Liver (tissue), 8 donors: ENCODE measurements at regions not wholly inside any gene's neighbourhood (a gene's known extent, or its start where the extent isn't known, plus 50 kb on each side); places are given as distances from the start of the nearest gene placed in this dataset.

Source experiments
- DNase-seq: peaks from one replicate; pipeline ENCODE4 v3.0.0-alpha.2; 2017; ENCODE audit warnings: low spot score
- H3K27ac ChIP-seq, 2 donors: one replicate each; pipeline ENCODE4 v1.7.0; 2013; ENCODE audit warnings: inconsistent platforms in 2 of 2, low read length in 2 of 2, control low read depth in 1 of 2, low read depth in 1 of 2, mild to moderate bottlenecking in 1 of 2
- H3K27me3 ChIP-seq, 4 donors: one replicate each; pipeline versions ENCODE4 v1.6.1 to v1.7.0; 2013; ENCODE audit warnings: low read length in 3 of 4, inconsistent platforms in 1 of 4, mild to moderate bottlenecking in 1 of 4, moderate library complexity in 1 of 4; ENCODE audit not compliant: control insufficient read depth in 4 of 4, insufficient read depth in 4 of 4
- H3K36me3 ChIP-seq, 4 donors: one replicate each; pipeline versions ENCODE4 v1.6.1 to v1.7.0; 2013; ENCODE audit warnings: low read length in 3 of 4, mild to moderate bottlenecking in 3 of 4, low read depth in 1 of 4, moderate library complexity in 1 of 4; ENCODE audit not compliant: control insufficient read depth in 4 of 4, insufficient read depth in 3 of 4
- H3K4me1 ChIP-seq, 4 donors: one replicate each; pipeline versions ENCODE4 v1.6.1 to v1.7.0; 2013; ENCODE audit warnings: low read length in 3 of 4, mild to moderate bottlenecking in 3 of 4, moderate library complexity in 1 of 4; ENCODE audit not compliant: control insufficient read depth in 4 of 4, insufficient read depth in 4 of 4
- H3K4me3 ChIP-seq, 3 donors: one replicate each; pipeline versions ENCODE4 v1.6.1 to v1.7.0; 2013; ENCODE audit warnings: low read length in 3 of 3, control low read depth in 1 of 3, low read depth in 1 of 3, mild to moderate bottlenecking in 1 of 3
- H3K9ac ChIP-seq, 2 donors: one replicate each; pipeline ENCODE4 v1.7.0; 2013; ENCODE audit warnings: low read length in 2 of 2, mild to moderate bottlenecking in 2 of 2, moderate library complexity in 2 of 2, control low read depth in 1 of 2, low read depth in 1 of 2
- H3K9me3 ChIP-seq, 4 donors: one replicate each; pipeline versions ENCODE4 v1.6.1 to v1.7.0; 2013; ENCODE audit warnings: low read length in 3 of 4; ENCODE audit not compliant: control insufficient read depth in 4 of 4
- EGR1 ChIP-seq, 2 donors: IDR thresholded peaks; 2 replicates each; pipeline ENCODE4 v1.6.1; 2016 to 2018; ENCODE audit warnings: antibody characterized with exemption in 2 of 2, low read depth in 2 of 2
- FOXA1 ChIP-seq: IDR thresholded peaks from 2 replicates; pipeline ENCODE4 v1.6.1; 2016; ENCODE audit warnings: antibody characterized with exemption
- FOXA2 ChIP-seq: IDR thresholded peaks from 2 replicates; pipeline ENCODE4 v1.6.1; 2016; ENCODE audit warnings: antibody characterized with exemption
- GABPA ChIP-seq, 2 donors: IDR thresholded peaks in 1 of 2; conservative IDR thresholded peaks in 1 of 2; 2 replicates each; pipeline ENCODE4 v1.6.1; 2016; ENCODE audit warnings: antibody characterized with exemption in 2 of 2, mild to moderate bottlenecking in 1 of 2, moderate library complexity in 1 of 2
- HNF4A ChIP-seq, 2 donors: conservative IDR thresholded peaks; 2 replicates each; pipeline ENCODE4 v1.6.1; 2016; ENCODE audit warnings: antibody characterized with exemption in 2 of 2, mild to moderate bottlenecking in 2 of 2
- HNF4G ChIP-seq: IDR thresholded peaks from 2 replicates; pipeline ENCODE4 v1.6.1; 2016; ENCODE audit warnings: antibody characterized with exemption
- JUND ChIP-seq, 2 donors: IDR thresholded peaks; 2 replicates each; pipeline ENCODE4 v1.6.1; 2016; ENCODE audit warnings: antibody characterized with exemption in 2 of 2
- NR2F2 ChIP-seq: IDR thresholded peaks from 2 replicates; pipeline ENCODE4 v1.6.1; 2016; ENCODE audit warnings: antibody characterized with exemption
- RAD21 ChIP-seq, 2 donors: IDR thresholded peaks; 2 replicates each; pipeline ENCODE4 v1.6.1; 2016; ENCODE audit warnings: antibody characterized with exemption in 2 of 2, mild to moderate bottlenecking in 2 of 2
- RXRA ChIP-seq, 2 donors: IDR thresholded peaks; 2 replicates each; pipeline ENCODE4 v1.6.1; 2017 to 2018; ENCODE audit warnings: antibody characterized with exemption in 2 of 2, mild to moderate bottlenecking in 1 of 2
- SP1 ChIP-seq: IDR thresholded peaks from 2 replicates; pipeline ENCODE4 v1.6.1; 2018; ENCODE audit warnings: antibody characterized with exemption, mild to moderate bottlenecking
- TAF1 ChIP-seq: conservative IDR thresholded peaks from 2 replicates; pipeline ENCODE4 v1.6.1; 2016; ENCODE audit warnings: antibody characterized with exemption, mild to moderate bottlenecking
- YY1 ChIP-seq: IDR thresholded peaks from 2 replicates; pipeline ENCODE4 v1.6.1; 2016; ENCODE audit warnings: antibody characterized with exemption, mild to moderate bottlenecking
- WGBS: extraction: QIAGEN DNeasy Blood & Tissue Kit; methylation state at CpG from one replicate; pipeline ENCODE4 v1.1.7; 2013; 5-methylcytosine and 5-hydroxymethylcytosine counted together
- TF ChIP-seq, protein P1 (sequence below): IDR thresholded peaks from 2 replicates; pipeline ENCODE4 v1.6.1; 2016; ENCODE audit warnings: antibody characterized with exemption
- TF ChIP-seq, protein P2 (sequence below): IDR thresholded peaks from 2 replicates; pipeline ENCODE4 v1.6.1; 2016; ENCODE audit warnings: antibody characterized with exemption, mild to moderate bottlenecking
- TF ChIP-seq, protein P3 (sequence below): IDR thresholded peaks from 2 replicates; pipeline ENCODE4 v1.6.1; 2016; ENCODE audit warnings: antibody characterized with exemption
- TF ChIP-seq, protein P4 (sequence below): IDR thresholded peaks from 2 replicates; pipeline ENCODE4 v1.6.1; 2016; ENCODE audit warnings: antibody characterized with exemption
- TF ChIP-seq, protein P5 (sequence below): fragments of 150-350 bp; IDR thresholded peaks from 2 replicates; pipeline ENCODE4 v1.5.1; 2017; ENCODE audit warnings: improper control_type of control experiment, low read depth, low read length; ENCODE audit not compliant: missing input control
- donor health status: healthy.
- donor health status: healthy.
- donor health status: healthy.
- donor health status: healthy.
- donor health status: healthy.

DNA sequence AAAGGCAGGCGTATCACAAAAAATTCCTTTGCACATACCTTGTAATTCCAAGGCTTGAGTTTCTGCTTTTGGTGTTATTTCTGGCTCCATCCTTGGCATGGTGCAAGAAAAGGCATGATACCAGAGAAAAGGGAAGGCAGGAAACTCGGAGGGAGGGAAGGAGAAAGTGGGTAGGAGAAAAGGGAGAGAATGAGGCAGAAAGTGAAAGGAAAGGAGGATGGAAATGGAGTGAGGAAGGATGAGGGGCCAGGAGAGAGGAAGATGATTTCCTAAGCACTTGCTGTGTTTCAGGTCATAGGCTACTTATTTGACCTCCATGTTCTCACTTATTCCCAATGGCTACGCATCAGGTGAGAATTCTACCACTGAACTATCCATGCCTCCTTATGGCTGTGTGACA is 110.8 kb upstream of the JCAD start:
- DNase-seq, result no peak
- H3K9ac ChIP-seq, result no peak overlapping the region
- TF ChIP-seq GABPA (IDR thresholded peaks at IDR 0.05 in 1 of 2, conservative IDR thresholded peaks at IDR 0.05 in 1 of 2), result no peak
- TF ChIP-seq, protein P1, sequence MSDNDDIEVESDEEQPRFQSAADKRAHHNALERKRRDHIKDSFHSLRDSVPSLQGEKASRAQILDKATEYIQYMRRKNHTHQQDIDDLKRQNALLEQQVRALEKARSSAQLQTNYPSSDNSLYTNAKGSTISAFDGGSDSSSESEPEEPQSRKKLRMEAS, result no peak
- TF ChIP-seq, protein P2, sequence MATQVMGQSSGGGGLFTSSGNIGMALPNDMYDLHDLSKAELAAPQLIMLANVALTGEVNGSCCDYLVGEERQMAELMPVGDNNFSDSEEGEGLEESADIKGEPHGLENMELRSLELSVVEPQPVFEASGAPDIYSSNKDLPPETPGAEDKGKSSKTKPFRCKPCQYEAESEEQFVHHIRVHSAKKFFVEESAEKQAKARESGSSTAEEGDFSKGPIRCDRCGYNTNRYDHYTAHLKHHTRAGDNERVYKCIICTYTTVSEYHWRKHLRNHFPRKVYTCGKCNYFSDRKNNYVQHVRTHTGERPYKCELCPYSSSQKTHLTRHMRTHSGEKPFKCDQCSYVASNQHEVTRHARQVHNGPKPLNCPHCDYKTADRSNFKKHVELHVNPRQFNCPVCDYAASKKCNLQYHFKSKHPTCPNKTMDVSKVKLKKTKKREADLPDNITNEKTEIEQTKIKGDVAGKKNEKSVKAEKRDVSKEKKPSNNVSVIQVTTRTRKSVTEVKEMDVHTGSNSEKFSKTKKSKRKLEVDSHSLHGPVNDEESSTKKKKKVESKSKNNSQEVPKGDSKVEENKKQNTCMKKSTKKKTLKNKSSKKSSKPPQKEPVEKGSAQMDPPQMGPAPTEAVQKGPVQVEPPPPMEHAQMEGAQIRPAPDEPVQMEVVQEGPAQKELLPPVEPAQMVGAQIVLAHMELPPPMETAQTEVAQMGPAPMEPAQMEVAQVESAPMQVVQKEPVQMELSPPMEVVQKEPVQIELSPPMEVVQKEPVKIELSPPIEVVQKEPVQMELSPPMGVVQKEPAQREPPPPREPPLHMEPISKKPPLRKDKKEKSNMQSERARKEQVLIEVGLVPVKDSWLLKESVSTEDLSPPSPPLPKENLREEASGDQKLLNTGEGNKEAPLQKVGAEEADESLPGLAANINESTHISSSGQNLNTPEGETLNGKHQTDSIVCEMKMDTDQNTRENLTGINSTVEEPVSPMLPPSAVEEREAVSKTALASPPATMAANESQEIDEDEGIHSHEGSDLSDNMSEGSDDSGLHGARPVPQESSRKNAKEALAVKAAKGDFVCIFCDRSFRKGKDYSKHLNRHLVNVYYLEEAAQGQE, result no peak
- TF ChIP-seq SP1, result no peak
- TF ChIP-seq, protein P3, sequence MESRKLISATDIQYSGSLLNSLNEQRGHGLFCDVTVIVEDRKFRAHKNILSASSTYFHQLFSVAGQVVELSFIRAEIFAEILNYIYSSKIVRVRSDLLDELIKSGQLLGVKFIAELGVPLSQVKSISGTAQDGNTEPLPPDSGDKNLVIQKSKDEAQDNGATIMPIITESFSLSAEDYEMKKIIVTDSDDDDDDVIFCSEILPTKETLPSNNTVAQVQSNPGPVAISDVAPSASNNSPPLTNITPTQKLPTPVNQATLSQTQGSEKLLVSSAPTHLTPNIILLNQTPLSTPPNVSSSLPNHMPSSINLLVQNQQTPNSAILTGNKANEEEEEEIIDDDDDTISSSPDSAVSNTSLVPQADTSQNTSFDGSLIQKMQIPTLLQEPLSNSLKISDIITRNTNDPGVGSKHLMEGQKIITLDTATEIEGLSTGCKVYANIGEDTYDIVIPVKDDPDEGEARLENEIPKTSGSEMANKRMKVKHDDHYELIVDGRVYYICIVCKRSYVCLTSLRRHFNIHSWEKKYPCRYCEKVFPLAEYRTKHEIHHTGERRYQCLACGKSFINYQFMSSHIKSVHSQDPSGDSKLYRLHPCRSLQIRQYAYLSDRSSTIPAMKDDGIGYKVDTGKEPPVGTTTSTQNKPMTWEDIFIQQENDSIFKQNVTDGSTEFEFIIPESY, result no peak
- no peak for TF ChIP-seq TAF1
- no peak for TF ChIP-seq JUND (IDR thresholded peaks at IDR 0.05)
- TF ChIP-seq, protein P4, sequence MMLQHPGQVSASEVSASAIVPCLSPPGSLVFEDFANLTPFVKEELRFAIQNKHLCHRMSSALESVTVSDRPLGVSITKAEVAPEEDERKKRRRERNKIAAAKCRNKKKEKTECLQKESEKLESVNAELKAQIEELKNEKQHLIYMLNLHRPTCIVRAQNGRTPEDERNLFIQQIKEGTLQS, result no peak
- TF ChIP-seq EGR1 (IDR thresholded peaks at IDR 0.05; ENCODE audit: low read depth in 2 of 2), result no peak
- no peak for TF ChIP-seq YY1
- no peak for TF ChIP-seq NR2F2
- no peak for TF ChIP-seq HNF4A (conservative IDR thresholded peaks at IDR 0.05)
- no peak for TF ChIP-seq FOXA2
- TF ChIP-seq, protein P5, sequence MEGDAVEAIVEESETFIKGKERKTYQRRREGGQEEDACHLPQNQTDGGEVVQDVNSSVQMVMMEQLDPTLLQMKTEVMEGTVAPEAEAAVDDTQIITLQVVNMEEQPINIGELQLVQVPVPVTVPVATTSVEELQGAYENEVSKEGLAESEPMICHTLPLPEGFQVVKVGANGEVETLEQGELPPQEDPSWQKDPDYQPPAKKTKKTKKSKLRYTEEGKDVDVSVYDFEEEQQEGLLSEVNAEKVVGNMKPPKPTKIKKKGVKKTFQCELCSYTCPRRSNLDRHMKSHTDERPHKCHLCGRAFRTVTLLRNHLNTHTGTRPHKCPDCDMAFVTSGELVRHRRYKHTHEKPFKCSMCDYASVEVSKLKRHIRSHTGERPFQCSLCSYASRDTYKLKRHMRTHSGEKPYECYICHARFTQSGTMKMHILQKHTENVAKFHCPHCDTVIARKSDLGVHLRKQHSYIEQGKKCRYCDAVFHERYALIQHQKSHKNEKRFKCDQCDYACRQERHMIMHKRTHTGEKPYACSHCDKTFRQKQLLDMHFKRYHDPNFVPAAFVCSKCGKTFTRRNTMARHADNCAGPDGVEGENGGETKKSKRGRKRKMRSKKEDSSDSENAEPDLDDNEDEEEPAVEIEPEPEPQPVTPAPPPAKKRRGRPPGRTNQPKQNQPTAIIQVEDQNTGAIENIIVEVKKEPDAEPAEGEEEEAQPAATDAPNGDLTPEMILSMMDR, result no peak
- TF ChIP-seq HNF4G, result no peak
- TF ChIP-seq RAD21 (IDR thresholded peaks at IDR 0.05), result no peak
- no peak for TF ChIP-seq FOXA1
- TF ChIP-seq RXRA (IDR thresholded peaks at IDR 0.05), result no peak
- H3K4me3 ChIP-seq, result no peak overlapping the region
- no peaks in the 10 kb centered on the region for H3K27me3 ChIP-seq
- no peaks in the 10 kb centered on the region for H3K4me1 ChIP-seq
- no peak overlapping the region for H3K27ac ChIP-seq
- no peaks in the 10 kb centered on the region for H3K36me3 ChIP-seq
- no peaks in the 10 kb centered on the region for H3K9me3 ChIP-seq
- WGBS, result 95% methylated on average over 3 of the region's 3 CpGs
